ENCODE measurements at regions not wholly inside any gene's neighbourhood (a gene's known extent, or its start where the extent isn't known, plus 50 kb on each side); places are given as distances from the start of the nearest gene placed in this dataset.

DNA sequence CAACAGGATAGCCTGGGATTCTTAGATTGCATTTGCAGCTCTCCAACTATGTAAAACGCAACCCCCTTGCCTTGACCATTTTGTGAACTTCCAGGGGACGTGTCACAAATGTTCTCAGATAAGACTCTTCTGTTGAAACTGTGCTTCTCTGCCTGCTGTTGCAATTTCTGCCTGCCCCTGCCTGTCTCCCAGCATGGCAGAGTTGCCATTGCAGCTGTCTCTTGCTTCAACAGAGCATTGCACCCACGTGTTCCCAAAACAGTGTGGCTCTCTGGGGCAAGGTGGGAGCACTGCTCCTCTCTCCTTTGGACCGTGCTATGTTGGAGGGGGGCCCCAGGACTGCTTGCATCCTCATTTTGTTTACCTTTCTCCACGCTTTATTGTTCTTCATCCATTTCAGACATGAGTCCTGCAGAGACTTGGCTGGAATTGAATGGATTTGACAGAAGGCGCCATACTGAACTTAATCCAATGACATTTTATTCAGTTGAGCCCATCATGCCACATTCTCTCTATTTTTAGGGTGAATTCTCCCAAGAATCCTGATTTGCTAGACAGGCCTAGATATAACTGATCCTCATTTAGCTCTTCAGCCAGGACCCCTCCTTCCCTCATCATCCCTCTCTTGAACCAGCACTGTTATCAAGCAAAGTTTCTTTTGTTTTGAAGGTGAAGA, 90.7 kb downstream of the MAT2B start:
- DNase-seq, result no peak
- no peaks in the 10 kb centered on the region for H3K27me3 ChIP-seq (replicated peaks; ENCODE audit: control insufficient read depth, insufficient read depth, low read length, poor library complexity, severe bottlenecking)
- no peaks in the 10 kb centered on the region for H3K9me3 ChIP-seq (ENCODE audit: control insufficient read depth, low read length)
- no peak overlapping the region for H3K4me3 ChIP-seq (ENCODE audit: insufficient read depth, low read depth, low read length, poor library complexity, severe bottlenecking)
- H3K36me3 ChIP-seq (ENCODE audit: control insufficient read depth, insufficient read depth, low read length), result no peaks in the 10 kb centered on the region
- no peaks in the 10 kb centered on the region for H3K4me1 ChIP-seq (ENCODE audit: control insufficient read depth, insufficient read depth, low read length, poor library complexity, severe bottlenecking)
- no peak overlapping the region for H3K27ac ChIP-seq (ENCODE audit: insufficient read depth, low read length, poor library complexity, severe bottlenecking)

DNA sequence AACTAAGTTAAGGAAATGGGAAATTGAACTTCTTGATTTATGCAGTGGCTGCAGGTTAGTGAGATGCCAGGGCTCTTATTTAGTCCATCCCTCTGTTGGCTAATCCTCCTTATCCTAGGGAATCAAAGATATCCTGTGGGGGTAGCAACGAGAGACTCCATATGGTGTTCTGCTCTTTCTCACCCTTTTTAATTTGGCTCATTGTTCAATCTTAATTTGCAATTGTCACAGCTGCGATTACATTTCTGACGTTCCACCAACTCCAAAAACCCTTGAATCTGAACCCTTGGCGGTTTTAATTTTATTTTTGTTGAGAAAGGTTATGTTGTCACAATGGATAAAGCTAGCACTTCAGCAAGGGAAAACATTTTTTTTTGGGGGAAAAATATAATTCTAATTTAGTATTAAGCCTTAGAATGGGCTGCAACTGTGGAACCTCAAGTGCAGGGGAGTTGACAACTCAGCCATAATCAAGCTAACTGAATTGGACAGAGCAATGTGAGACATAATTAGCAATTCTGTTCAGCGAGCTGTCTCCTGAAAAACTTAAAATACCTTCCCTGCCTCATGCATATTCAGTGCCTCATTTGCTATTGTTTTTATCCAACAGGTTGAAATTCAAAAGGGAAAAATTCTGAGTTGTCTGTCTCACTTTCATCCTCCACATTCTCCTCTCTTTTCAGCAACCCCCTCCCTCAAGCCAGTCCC, 91.3 kb downstream of the MAT2B start:
- Histone ChIP-seq H3K27ac (ENCODE audit: insufficient read depth, low read length, poor library complexity, severe bottlenecking) (no peak overlapping the region), H3K4me3 (ENCODE audit: insufficient read depth, low read depth, low read length, poor library complexity, severe bottlenecking) (no peak overlapping the region), H3K36me3 (ENCODE audit: control insufficient read depth, insufficient read depth, low read length) (no peaks in the 10 kb centered on the region), H3K4me1 (ENCODE audit: control insufficient read depth, insufficient read depth, low read length, poor library complexity, severe bottlenecking) (no peaks in the 10 kb centered on the region), H3K9me3 (ENCODE audit: control insufficient read depth, low read length) (no peaks in the 10 kb centered on the region), H3K27me3 (replicated peaks; ENCODE audit: control insufficient read depth, insufficient read depth, low read length, poor library complexity, severe bottlenecking) (no peaks in the 10 kb centered on the region)
- DNase-seq, result no peak

DNA sequence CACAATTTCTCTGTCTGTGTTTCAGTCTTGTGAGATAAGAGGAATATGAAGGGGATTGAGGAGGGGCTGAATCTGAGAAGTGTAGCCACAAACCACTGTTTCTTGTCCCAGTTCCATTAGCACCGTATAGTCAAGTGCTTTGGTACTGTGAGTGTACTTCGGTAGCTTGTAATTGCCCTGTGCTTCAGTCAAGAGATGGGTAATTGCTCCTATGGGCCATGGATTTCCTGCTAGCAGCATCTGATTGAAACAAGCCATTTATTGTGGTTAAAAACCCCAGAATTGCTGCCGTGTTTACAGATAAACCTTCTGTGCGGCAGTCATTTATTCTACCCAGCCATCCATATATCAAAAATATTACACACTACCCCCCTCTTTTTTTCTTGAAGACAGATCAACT, 98.6 kb downstream of the MAT2B start:
- Histone ChIP-seq H3K27ac (ENCODE audit: insufficient read depth, low read length, poor library complexity, severe bottlenecking) (no peak overlapping the region), H3K36me3 (ENCODE audit: control insufficient read depth, insufficient read depth, low read length) (no peaks in the 10 kb centered on the region), H3K4me1 (ENCODE audit: control insufficient read depth, insufficient read depth, low read length, poor library complexity, severe bottlenecking) (no peaks in the 10 kb centered on the region), H3K27me3 (replicated peaks; ENCODE audit: control insufficient read depth, insufficient read depth, low read length, poor library complexity, severe bottlenecking) (no peaks in the 10 kb centered on the region), H3K4me3 (ENCODE audit: insufficient read depth, low read depth, low read length, poor library complexity, severe bottlenecking) (no peak overlapping the region), H3K9me3 (ENCODE audit: control insufficient read depth, low read length) (no peaks in the 10 kb centered on the region)
- DNase-seq, result no peak

DNA sequence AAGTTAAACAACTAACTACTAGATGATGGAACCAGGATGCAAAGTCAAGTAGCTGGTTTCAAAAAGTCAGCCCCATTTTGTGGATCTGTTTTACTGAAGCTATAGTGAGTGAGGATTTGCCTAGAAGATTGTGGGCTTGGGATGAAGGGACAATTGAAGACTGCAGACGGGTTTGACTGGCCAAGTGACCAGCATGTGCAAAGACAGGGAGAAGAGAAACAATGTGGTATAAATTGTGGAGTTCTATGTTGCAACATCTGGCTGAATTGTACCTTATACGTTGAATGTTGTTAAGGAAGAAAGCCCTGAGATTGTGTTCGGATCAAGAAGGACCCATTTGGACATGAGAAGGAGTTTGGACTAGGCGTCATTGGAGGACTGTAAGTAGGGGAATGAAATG, 101.8 kb downstream of the MAT2B start:
- no peak for DNase-seq
- H3K27ac ChIP-seq (ENCODE audit: insufficient read depth, low read length, poor library complexity, severe bottlenecking), result no peak overlapping the region
- H3K4me1 ChIP-seq (ENCODE audit: control insufficient read depth, insufficient read depth, low read length, poor library complexity, severe bottlenecking), result no peaks in the 10 kb centered on the region
- H3K36me3 ChIP-seq (ENCODE audit: control insufficient read depth, insufficient read depth, low read length), result no peaks in the 10 kb centered on the region
- no peak overlapping the region for H3K4me3 ChIP-seq (ENCODE audit: insufficient read depth, low read depth, low read length, poor library complexity, severe bottlenecking)
- H3K27me3 ChIP-seq (replicated peaks; ENCODE audit: control insufficient read depth, insufficient read depth, low read length, poor library complexity, severe bottlenecking), result no peaks in the 10 kb centered on the region
- no peaks in the 10 kb centered on the region for H3K9me3 ChIP-seq (ENCODE audit: control insufficient read depth, low read length)

DNA sequence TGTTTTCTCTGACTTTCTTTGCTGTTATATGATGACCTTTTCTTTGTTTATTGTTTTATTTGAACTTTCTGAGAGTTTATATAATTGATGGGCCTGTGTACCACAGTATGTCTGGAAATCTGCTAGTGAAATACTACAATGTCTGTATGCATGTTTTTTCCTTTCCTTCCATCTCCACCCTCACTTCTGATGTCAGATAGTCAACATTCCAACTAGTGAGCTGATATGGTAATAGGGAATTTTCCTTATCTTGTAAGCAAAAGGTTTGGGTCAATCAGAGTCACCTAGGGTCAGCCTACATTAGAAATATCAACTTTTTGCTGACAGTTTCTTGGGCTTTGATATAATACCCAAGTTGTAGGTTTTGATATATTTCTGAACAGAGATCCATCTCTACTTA, 103.2 kb downstream of the MAT2B start:
- no peaks in the 10 kb centered on the region for H3K9me3 ChIP-seq (ENCODE audit: control insufficient read depth, low read length)
- H3K36me3 ChIP-seq (ENCODE audit: control insufficient read depth, insufficient read depth, low read length), result no peaks in the 10 kb centered on the region
- no peak overlapping the region for H3K4me3 ChIP-seq (ENCODE audit: insufficient read depth, low read depth, low read length, poor library complexity, severe bottlenecking)
- H3K4me1 ChIP-seq (ENCODE audit: control insufficient read depth, insufficient read depth, low read length, poor library complexity, severe bottlenecking), result no peaks in the 10 kb centered on the region
- no peaks in the 10 kb centered on the region for H3K27me3 ChIP-seq (replicated peaks; ENCODE audit: control insufficient read depth, insufficient read depth, low read length, poor library complexity, severe bottlenecking)
- no peak for DNase-seq
- no peak overlapping the region for H3K27ac ChIP-seq (ENCODE audit: insufficient read depth, low read length, poor library complexity, severe bottlenecking)

DNA sequence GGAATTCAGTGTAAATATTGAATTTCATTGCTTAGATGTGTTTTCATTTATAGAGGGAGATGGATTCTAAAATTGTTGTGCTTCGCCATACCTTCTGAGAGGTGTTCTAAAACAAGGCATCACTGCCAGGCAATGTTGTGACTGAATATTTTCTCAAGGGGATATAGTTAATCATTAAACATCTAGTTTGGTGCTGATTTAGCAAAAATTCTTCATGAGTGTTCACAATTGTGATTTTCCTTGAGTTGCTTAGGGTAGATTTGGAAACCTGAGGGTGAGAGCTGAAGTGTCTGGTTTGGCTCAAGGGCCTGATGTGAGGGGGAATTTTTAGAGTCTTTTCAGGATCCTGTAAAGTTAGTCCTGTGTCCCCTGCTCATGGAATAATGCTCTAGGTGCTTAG, 104.5 kb downstream of the MAT2B start:
- Histone ChIP-seq H3K27me3 (replicated peaks; ENCODE audit: control insufficient read depth, insufficient read depth, low read length, poor library complexity, severe bottlenecking) (no peaks in the 10 kb centered on the region), H3K4me1 (ENCODE audit: control insufficient read depth, insufficient read depth, low read length, poor library complexity, severe bottlenecking) (no peaks in the 10 kb centered on the region), H3K9me3 (ENCODE audit: control insufficient read depth, low read length) (no peaks in the 10 kb centered on the region), H3K27ac (ENCODE audit: insufficient read depth, low read length, poor library complexity, severe bottlenecking) (no peak overlapping the region), H3K4me3 (ENCODE audit: insufficient read depth, low read depth, low read length, poor library complexity, severe bottlenecking) (no peak overlapping the region), H3K36me3 (ENCODE audit: control insufficient read depth, insufficient read depth, low read length) (no peaks in the 10 kb centered on the region)
- no peak for DNase-seq

DNA sequence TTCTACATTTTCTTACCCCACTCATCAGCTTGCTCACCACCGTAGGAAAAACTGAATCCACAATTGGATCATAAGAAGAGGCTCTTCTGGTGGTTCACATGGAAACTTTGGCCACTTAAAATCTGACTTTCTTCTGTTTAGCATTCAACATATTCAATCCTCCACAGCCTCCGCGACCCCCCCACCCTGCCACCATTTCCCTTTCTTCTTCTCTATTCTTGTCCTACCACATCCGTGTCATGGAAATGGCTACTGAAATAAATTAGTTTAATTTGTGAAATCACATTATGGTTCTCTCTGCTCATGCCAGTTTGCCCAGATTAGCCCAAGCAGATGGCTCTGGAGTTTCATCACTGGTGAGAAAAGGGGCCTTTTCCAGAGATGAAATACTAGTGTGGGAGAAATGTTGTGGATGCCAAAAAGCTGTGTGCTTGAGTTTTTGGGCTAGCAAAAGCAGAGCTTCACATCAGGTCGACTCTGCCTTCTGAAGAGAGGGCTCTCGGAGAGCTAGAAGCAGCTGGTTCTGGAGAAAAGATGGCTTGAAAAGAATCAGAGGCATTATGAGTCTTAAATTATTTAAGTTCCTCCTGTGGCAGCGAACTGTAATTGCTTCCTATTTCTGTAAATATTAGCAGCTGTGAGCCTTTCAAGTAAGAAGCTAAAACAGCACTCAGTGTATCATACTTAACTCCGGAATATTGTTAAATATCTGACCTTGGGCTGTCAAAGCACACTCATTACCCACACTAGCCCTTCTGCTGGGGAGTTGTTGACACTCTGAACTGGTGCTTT, 107.1 kb downstream of the MAT2B start:
- no peak overlapping the region for H3K27ac ChIP-seq (ENCODE audit: insufficient read depth, low read length, poor library complexity, severe bottlenecking)
- no peaks in the 10 kb centered on the region for H3K27me3 ChIP-seq (replicated peaks; ENCODE audit: control insufficient read depth, insufficient read depth, low read length, poor library complexity, severe bottlenecking)
- DNase-seq, result no peak
- no peak overlapping the region for H3K4me3 ChIP-seq (ENCODE audit: insufficient read depth, low read depth, low read length, poor library complexity, severe bottlenecking)
- no peaks in the 10 kb centered on the region for H3K9me3 ChIP-seq (ENCODE audit: control insufficient read depth, low read length)
- H3K4me1 ChIP-seq (ENCODE audit: control insufficient read depth, insufficient read depth, low read length, poor library complexity, severe bottlenecking), result no peaks in the 10 kb centered on the region
- no peaks in the 10 kb centered on the region for H3K36me3 ChIP-seq (ENCODE audit: control insufficient read depth, insufficient read depth, low read length)

DNA sequence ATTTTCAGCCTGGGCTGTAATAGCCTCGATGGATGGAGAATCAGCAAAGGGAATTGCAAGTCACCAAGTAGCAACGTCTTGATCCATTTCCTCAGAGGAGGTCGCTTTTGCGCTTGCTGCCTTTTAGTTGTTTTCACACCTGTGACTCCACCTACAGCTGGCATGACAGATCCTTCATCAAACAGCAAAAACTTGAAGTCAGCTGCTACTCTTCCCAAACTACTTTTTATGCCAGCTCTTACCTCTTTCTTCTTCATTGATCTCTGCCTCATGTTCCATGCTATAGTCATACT, 107.7 kb downstream of the MAT2B start:
- Histone ChIP-seq H3K27ac (ENCODE audit: insufficient read depth, low read length, poor library complexity, severe bottlenecking) (no peak overlapping the region), H3K27me3 (replicated peaks; ENCODE audit: control insufficient read depth, insufficient read depth, low read length, poor library complexity, severe bottlenecking) (no peaks in the 10 kb centered on the region)

DNA sequence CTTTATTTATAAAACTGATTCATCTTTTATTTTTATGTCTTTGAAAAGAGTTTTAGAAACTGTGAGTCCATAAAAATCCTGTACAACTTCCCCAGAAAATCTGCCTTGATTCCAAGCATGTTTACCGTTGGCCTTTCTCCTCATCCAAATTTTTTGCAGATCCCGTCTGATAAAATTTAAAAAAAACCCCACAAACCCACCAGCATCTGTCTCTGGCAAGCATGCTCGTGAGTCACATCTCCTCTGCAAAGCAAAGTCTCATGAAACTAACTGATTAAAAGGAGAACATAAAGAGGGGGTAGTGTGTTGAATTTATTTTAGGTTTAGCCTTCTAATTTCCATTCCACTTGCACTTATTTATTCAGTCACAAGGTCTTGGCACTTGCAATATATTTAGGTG, 109.4 kb downstream of the MAT2B start:
- Histone ChIP-seq H3K36me3 (ENCODE audit: control insufficient read depth, insufficient read depth, low read length) (no peaks in the 10 kb centered on the region), H3K27me3 (replicated peaks; ENCODE audit: control insufficient read depth, insufficient read depth, low read length, poor library complexity, severe bottlenecking) (no peaks in the 10 kb centered on the region), H3K9me3 (ENCODE audit: control insufficient read depth, low read length) (no peaks in the 10 kb centered on the region), H3K4me1 (ENCODE audit: control insufficient read depth, insufficient read depth, low read length, poor library complexity, severe bottlenecking) (no peaks in the 10 kb centered on the region), H3K4me3 (ENCODE audit: insufficient read depth, low read depth, low read length, poor library complexity, severe bottlenecking) (no peak overlapping the region), H3K27ac (ENCODE audit: insufficient read depth, low read length, poor library complexity, severe bottlenecking) (no peak overlapping the region)
- no peak for DNase-seq

More for the DNA sequence above, 107.7 kb downstream of the MAT2B start:
- Histone ChIP-seq H3K36me3 (ENCODE audit: control insufficient read depth, insufficient read depth, low read length) (no peaks in the 10 kb centered on the region), H3K4me3 (ENCODE audit: insufficient read depth, low read depth, low read length, poor library complexity, severe bottlenecking) (no peak overlapping the region), H3K4me1 (ENCODE audit: control insufficient read depth, insufficient read depth, low read length, poor library complexity, severe bottlenecking) (no peaks in the 10 kb centered on the region), H3K9me3 (ENCODE audit: control insufficient read depth, low read length) (no peaks in the 10 kb centered on the region)
- DNase-seq, result no peak

DNA sequence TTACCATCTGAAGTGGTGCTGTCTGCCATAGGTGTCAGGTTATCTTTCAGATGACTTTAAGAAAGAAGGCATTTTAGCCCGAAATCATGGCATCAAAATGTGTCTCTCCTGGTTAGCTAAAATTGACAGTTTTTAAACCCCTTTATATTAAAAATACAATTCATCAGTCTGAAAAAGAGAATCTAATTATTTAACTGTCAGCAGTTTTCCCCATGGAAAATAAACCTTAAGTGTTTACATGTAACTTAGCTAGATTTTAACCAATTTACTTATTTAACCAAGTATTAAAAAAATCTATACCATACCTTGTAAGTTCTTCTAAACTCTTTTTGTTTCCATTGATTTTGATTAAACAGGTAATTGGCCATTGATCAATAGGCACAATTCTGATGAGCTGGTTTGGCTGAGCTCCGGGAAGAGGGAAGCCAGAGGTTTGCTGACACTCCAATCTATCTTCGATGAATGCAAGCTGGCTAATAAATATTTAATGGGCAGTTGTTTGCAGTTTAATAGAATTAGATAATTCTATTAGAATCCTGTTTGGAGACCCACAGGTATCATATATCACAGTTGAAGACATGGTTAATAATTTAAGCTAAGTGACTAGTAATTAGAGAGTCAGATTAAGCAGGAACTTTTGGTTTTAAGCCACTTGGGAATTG, 114.0 kb downstream of the MAT2B start:
- H3K4me1 ChIP-seq (ENCODE audit: control insufficient read depth, insufficient read depth, low read length, poor library complexity, severe bottlenecking), result no peaks in the 10 kb centered on the region
- DNase-seq, result no peak
- H3K9me3 ChIP-seq (ENCODE audit: control insufficient read depth, low read length), result no peaks in the 10 kb centered on the region
- no peaks in the 10 kb centered on the region for H3K27me3 ChIP-seq (replicated peaks; ENCODE audit: control insufficient read depth, insufficient read depth, low read length, poor library complexity, severe bottlenecking)
- H3K4me3 ChIP-seq (ENCODE audit: insufficient read depth, low read depth, low read length, poor library complexity, severe bottlenecking), result no peak overlapping the region
- no peaks in the 10 kb centered on the region for H3K36me3 ChIP-seq (ENCODE audit: control insufficient read depth, insufficient read depth, low read length)
- H3K27ac ChIP-seq (ENCODE audit: insufficient read depth, low read length, poor library complexity, severe bottlenecking), result no peak overlapping the region

All from effector memory CD4-positive, alpha-beta T cell (primary cell).